Right cardiac atrium (tissue), 5 donors: ENCODE measurements at regions not wholly inside any gene's neighbourhood (a gene's known extent, or its start where the extent isn't known, plus 50 kb on each side); places are given as distances from the start of the nearest gene placed in this dataset.

Source experiments
- ATAC-seq, 2 donors: fragments of 200-7000 bp; cut with Tn5 transposase; one replicate each; pipeline versions ENCODE4 v1.8.0 to v1.9.1; 2020; ENCODE audit warnings: moderate library complexity in 2 of 2, mild to moderate bottlenecking in 1 of 2
- DNase-seq, 3 donors: peaks; one replicate each; pipeline ENCODE4 v3.0.0-alpha.2; 2020
- H3K27ac ChIP-seq: one replicate; pipeline ENCODE4 v1.5.1; 2013; ENCODE audit warnings: mild to moderate bottlenecking, low read length, control low read depth, moderate library complexity
- H3K27me3 ChIP-seq: one replicate; pipeline ENCODE4 v1.6.1; 2013; ENCODE audit not compliant: control insufficient read depth, insufficient read depth
- H3K4me1 ChIP-seq: one replicate; pipeline ENCODE4 v1.6.1; 2013; ENCODE audit warnings: low read length; ENCODE audit not compliant: control insufficient read depth, insufficient read depth
- H3K4me3 ChIP-seq: one replicate; pipeline ENCODE4 v1.5.1; 2013; ENCODE audit warnings: low read length, control low read depth
- H3K9me3 ChIP-seq: one replicate; pipeline ENCODE4 v1.6.1; 2013; ENCODE audit warnings: low read length; ENCODE audit not compliant: control insufficient read depth
- WGBS: extraction: QIAGEN DNeasy Blood & Tissue Kit; methylation state at CpG from one replicate; pipeline ENCODE4 v1.1.7; 2013; 5-methylcytosine and 5-hydroxymethylcytosine counted together
- intact Hi-C, 4 donors: fragments of 100-400 bp; cut with DNase I; formaldehyde crosslinking; loops; one replicate each; pipeline versions ENCODE4 v1.11.0 to v1.14.0; 2022 to 2023
- donor health status: healthy with polysubstance abuse.
- donor health status: DM: no; HTN: yes; CAD: no.
- donor health status: DM: no; HTN: no; CAD: no.
- donor health status: DM: no; HTN: yes; CAD: no; lungs with severe emphysema.
- donor health status: DM: yes; HTN: yes; CAD: no.

DNA sequence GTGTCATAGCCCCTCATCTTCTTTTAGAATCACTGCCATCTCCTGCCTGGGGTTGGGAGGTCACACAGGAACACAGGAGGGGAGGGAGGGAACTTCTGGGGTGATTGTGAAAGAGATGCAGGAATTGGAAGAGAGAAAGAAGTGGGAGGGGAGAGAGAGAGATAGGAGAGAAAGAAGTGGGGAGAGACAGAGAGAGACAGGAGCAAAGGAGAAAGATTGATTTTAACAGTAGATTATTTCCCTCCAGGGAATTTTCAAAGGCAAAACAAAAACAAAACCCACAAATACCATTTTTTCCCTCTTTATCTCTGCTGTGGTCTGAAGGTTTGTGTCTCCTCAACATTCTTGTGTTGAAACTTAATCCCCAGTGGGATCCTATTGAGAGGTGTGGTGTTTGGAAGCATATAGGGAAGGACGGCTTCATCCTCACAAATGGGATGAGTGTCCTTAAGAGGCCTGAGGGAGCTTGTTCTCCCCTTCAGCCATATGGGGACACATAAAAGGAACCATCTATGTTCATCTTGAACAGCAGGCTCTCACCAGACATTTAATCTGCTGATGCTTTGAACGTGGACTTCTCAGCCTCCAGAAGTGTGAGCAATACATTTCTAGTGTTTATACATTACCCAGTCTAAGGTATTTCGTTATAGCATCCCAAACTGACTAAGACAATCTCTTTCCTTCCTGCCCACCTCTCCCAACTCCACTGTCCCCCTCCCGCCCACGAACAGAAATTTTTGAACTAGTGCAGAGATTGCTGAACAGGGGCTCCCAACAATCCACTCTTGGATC, 134.9 kb upstream of the MAX start:
- DNase-seq (no peak), ATAC-seq (no peak)
- no peak overlapping the region for H3K4me3 ChIP-seq
- intact Hi-C loops, result no loop called here
- H3K9me3 ChIP-seq, result no peaks in the 10 kb centered on the region
- H3K4me1 ChIP-seq, result no peaks in the 10 kb centered on the region
- WGBS, result 76% methylated on average over 5 of the region's 5 CpGs
- no peaks in the 10 kb centered on the region for H3K27me3 ChIP-seq
- no peak overlapping the region for H3K27ac ChIP-seq

DNA sequence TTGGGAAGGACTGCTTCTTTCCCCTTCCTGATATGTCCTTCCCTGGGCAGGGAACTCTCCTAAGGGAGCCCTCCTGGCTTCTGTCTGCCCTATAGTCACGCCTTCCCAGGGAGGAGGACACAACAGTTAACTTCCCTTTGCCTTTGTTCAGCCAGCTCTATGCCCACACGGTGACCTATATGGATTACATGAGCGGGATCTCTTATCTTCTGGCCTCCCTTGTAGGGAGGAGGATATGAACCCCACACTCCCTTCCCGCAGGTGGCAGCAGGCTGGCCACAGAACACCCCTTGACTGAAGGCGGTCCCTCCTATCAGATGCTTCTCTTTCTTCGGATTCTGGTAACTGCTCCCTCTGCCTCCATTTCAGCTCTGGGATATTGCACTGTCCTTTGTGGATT, 135.6 kb upstream of the MAX start:
- Histone ChIP-seq H3K27me3 (no peaks in the 10 kb centered on the region), H3K27ac (no peak overlapping the region), H3K4me3 (no peak overlapping the region), H3K4me1 (no peaks in the 10 kb centered on the region), H3K9me3 (no peaks in the 10 kb centered on the region)
- DNase-seq (no peak), ATAC-seq (peak in 1 of 2 donors; percentile 19)
- 70% methylated on average over 6 of the region's 6 CpGs for WGBS
- intact Hi-C loops, result no loop called here

- no peaks in the 10 kb centered on the region for H3K27me3 ChIP-seq
- ATAC-seq, result no peak
- no peak overlapping the region for H3K4me3 ChIP-seq
- no peak for DNase-seq
- WGBS, result 95% methylated on average over 6 of the region's 6 CpGs
- no peaks in the 10 kb centered on the region for H3K4me1 ChIP-seq
- intact Hi-C loops, result no loop called here
- H3K9me3 ChIP-seq, result no peaks in the 10 kb centered on the region
- H3K27ac ChIP-seq, result no peak overlapping the region
Measured at GRCh38 chr14:65238456-65238855, 136.1 kb upstream of the MAX start.

- 60% methylated on average over 10 of the region's 10 CpGs for WGBS
- Histone ChIP-seq H3K4me3 (no peak overlapping the region), H3K4me1 (no peaks in the 10 kb centered on the region), H3K27me3 (no peaks in the 10 kb centered on the region), H3K27ac (no peak overlapping the region), H3K9me3 (no peaks in the 10 kb centered on the region)
- intact Hi-C loops, result no loop called here
- peak; percentile 27 to 47 for ATAC-seq
- DNase-seq, result no peak
Measured at GRCh38 chr14:65239143-65239937, 137.0 kb upstream of the MAX start.

- Histone ChIP-seq H3K4me3 (no peak overlapping the region), H3K27me3 (no peaks in the 10 kb centered on the region), H3K4me1 (no peaks in the 10 kb centered on the region), H3K27ac (no peak overlapping the region), H3K9me3 (no peaks in the 10 kb centered on the region)
- no peak for ATAC-seq
- intact Hi-C loops, result no loop called here
- WGBS, result 73% methylated on average over 1 of the region's 1 CpG
- DNase-seq, result no peak
Measured at GRCh38 chr14:65239938-65240296, 137.6 kb upstream of the MAX start.

GRCh38 chr14:65241125-65241752, 138.9 kb upstream of the MAX start:
- no peak for DNase-seq
- H3K4me1 ChIP-seq, result no peaks in the 10 kb centered on the region
- no peaks in the 10 kb centered on the region for H3K9me3 ChIP-seq
- WGBS, result 88% methylated on average over 9 of the region's 9 CpGs
- no peak overlapping the region for H3K27ac ChIP-seq
- ATAC-seq, result no peak
- intact Hi-C loops, result no loop called here
- H3K4me3 ChIP-seq, result no peak overlapping the region
- H3K27me3 ChIP-seq, result no peaks in the 10 kb centered on the region

GRCh38 chr14:65242732-65243134, 140.4 kb upstream of the MAX start:
- ATAC-seq (no peak), DNase-seq (no peak)
- intact Hi-C loops, result no loop called here
- Histone ChIP-seq H3K4me3 (no peak overlapping the region), H3K9me3 (no peaks in the 10 kb centered on the region), H3K27me3 (no peaks in the 10 kb centered on the region), H3K27ac (no peak overlapping the region), H3K4me1 (no peaks in the 10 kb centered on the region)
- 81% methylated on average over 4 of the region's 4 CpGs for WGBS

GRCh38 chr14:65243766-65244442, 141.6 kb upstream of the MAX start:
- ATAC-seq (peak in 1 of 2 donors; percentile 82), DNase-seq (no peak)
- no peaks in the 10 kb centered on the region for H3K4me1 ChIP-seq
- H3K9me3 ChIP-seq, result no peaks in the 10 kb centered on the region
- no peak overlapping the region for H3K4me3 ChIP-seq
- no peak overlapping the region for H3K27ac ChIP-seq
- no peaks in the 10 kb centered on the region for H3K27me3 ChIP-seq
- intact Hi-C loops, result no loop called here
- 68% methylated on average over 7 of the region's 7 CpGs for WGBS

DNA sequence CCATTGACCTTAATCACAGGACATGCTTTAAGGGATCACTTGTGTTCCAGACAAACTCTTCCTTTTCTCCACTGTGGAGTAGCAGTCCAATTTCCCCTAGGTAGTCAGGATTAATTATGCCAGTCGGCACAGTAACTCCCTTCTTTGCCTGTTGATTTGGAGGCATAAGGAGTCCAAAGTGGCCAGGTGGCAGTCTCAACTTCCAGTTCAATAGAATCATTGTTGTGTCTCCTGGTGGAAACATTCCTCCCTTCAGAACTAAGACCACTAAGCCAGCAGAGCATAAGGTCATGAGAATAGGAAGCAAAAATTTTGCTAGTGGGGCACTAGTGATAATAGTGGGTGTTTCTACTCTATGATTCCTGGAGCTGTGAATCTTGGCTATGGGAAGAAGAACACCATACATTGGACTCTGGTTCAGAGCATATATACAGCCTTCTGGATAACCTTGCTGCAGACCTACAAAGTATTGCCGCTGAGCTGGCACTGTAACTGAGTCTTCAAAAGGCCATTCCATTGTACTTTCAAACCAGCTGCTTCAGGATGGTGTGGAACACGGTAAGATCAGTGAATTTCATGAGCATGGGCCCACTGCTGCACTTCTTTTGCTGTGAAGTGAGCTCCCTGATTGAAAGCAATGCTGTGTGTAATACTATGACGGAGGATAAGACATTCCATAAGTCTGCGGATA, 147.3 kb upstream of the MAX start:
- intact Hi-C loops, result no loop called here
- WGBS, result 81% methylated on average over 5 of the region's 5 CpGs

DNA sequence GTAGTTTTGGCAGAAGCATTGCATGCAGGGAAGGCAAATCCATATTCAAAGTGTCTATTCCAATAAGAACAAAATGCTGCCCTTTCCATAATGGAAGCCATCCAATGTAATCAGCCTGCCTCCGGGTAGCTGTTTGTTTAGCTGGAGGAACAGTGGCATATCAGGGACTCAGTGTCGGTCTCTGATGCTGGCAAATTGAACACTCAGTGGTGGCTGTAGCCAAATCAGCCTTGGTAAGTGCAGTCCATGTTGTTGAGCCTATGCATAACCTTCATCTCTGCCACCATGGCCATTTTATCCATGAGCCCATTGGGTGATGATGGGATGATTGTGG, 147.8 kb upstream of the MAX start:
- H3K4me3 ChIP-seq, result no peak overlapping the region
- WGBS, result 64% methylated on average over 2 of the region's 2 CpGs
- no peak overlapping the region for H3K27ac ChIP-seq
- DNase-seq (no peak), ATAC-seq (peak; percentile 43 to 53)
- intact Hi-C loops, result no loop called here
- H3K4me1 ChIP-seq, result no peaks in the 10 kb centered on the region
- H3K27me3 ChIP-seq, result no peaks in the 10 kb centered on the region
- no peaks in the 10 kb centered on the region for H3K9me3 ChIP-seq

More for the DNA sequence above, 147.3 kb upstream of the MAX start:
- Histone ChIP-seq H3K27me3 (no peaks in the 10 kb centered on the region), H3K27ac (no peak overlapping the region), H3K9me3 (no peaks in the 10 kb centered on the region), H3K4me1 (no peaks in the 10 kb centered on the region), H3K4me3 (no peak overlapping the region)
- no peak for DNase-seq
- no peak for ATAC-seq
